ENCODE measurements at regions not wholly inside any gene's neighbourhood (a gene's known extent, or its start where the extent isn't known, plus 50 kb on each side); places are given as distances from the start of the nearest gene placed in this dataset.

DNA sequence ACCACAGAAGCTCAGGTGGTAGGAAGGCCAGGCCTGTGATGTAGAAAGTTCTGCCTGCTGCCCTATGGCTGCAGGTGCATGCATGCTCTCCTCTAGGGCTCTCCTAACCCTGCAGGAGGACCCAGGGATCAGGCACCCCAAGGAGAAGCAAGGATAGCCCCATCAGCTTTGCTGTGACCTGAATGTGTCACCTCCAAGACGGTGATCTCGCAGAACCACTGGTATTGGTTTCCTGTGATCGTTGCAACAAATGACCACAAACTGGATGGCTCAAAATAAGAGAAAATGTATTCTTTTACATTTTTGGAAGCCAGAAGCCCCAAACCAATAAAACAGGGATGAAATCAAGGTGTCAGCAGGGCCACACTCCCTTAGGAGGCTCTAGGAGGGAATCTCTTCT is 327.3 kb downstream of the BCL11A start:
- TF ChIP-seq, protein P1, sequence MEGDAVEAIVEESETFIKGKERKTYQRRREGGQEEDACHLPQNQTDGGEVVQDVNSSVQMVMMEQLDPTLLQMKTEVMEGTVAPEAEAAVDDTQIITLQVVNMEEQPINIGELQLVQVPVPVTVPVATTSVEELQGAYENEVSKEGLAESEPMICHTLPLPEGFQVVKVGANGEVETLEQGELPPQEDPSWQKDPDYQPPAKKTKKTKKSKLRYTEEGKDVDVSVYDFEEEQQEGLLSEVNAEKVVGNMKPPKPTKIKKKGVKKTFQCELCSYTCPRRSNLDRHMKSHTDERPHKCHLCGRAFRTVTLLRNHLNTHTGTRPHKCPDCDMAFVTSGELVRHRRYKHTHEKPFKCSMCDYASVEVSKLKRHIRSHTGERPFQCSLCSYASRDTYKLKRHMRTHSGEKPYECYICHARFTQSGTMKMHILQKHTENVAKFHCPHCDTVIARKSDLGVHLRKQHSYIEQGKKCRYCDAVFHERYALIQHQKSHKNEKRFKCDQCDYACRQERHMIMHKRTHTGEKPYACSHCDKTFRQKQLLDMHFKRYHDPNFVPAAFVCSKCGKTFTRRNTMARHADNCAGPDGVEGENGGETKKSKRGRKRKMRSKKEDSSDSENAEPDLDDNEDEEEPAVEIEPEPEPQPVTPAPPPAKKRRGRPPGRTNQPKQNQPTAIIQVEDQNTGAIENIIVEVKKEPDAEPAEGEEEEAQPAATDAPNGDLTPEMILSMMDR (IDR thresholded peaks at IDR 0.05), result no peak
- TF ChIP-seq POLR2A (IDR thresholded peaks at IDR 0.05), result no peak
